BLaER1 treated with 17β-estradiol and CSF1 and Interleukin-3, amounts not matched to agents 10 nM and 100 nM (cell line): ENCODE measurements at regions not wholly inside any gene's neighbourhood (a gene's known extent, or its start where the extent isn't known, plus 50 kb on each side); places are given as distances from the start of the nearest gene placed in this dataset.
A peak's percentile ranks its signal among the peaks of the same experiment; 100 is the strongest.

Source experiments
- H3K27ac ChIP-seq, 11 experiments: shearing (Covaris generic); formaldehyde crosslinking; 2 replicates each; pipeline ENCODE4 v1.8.1; 2022
- H3K27me3 ChIP-seq, 11 experiments: shearing (Covaris generic); formaldehyde crosslinking; 2 replicates each; pipeline ENCODE4 v1.8.1; 2022
- H3K36me3 ChIP-seq, 11 experiments: shearing (Covaris generic); formaldehyde crosslinking; 2 replicates each; pipeline ENCODE4 v1.8.1; 2022
- H3K4me1 ChIP-seq, 10 experiments: shearing (Covaris generic); formaldehyde crosslinking; 2 replicates each; pipeline ENCODE4 v1.8.1; 2022
- H3K4me2 ChIP-seq, 11 experiments: shearing (Covaris generic); formaldehyde crosslinking; 2 replicates each; pipeline ENCODE4 v1.8.1; 2022
- H3K4me3 ChIP-seq, 10 experiments: shearing (Covaris generic); formaldehyde crosslinking; 2 replicates each; pipeline ENCODE4 v1.8.1; 2022
- H3K9ac ChIP-seq, 11 experiments: shearing (Covaris generic); formaldehyde crosslinking; 2 replicates each; pipeline ENCODE4 v1.8.1; 2022
- H3K9me3 ChIP-seq, 11 experiments: shearing (Covaris generic); formaldehyde crosslinking; replicated peaks in 1 of 11; 2 replicates each; pipeline ENCODE4 v1.8.1; 2022
- H4K20me1 ChIP-seq, 11 experiments: shearing (Covaris generic); formaldehyde crosslinking; 2 replicates each; pipeline ENCODE4 v1.8.1; 2022
- Cebpa-rat ChIP-seq, 11 experiments: shearing (Covaris generic); IDR thresholded peaks; 2 replicates each; pipeline ENCODE4 v1.8.1; 2022

- no peak for TF ChIP-seq Cebpa-rat (IDR thresholded peaks at IDR 0.05)
- no peak overlapping the region for H3K4me2 ChIP-seq
- peaks cover 9 to 26% (median 14%) of the 10 kb centered on the region in 10 experiments; a peak in 19 of 20 replicates for H3K4me1 ChIP-seq
- H3K27me3 ChIP-seq = no peaks in the 10 kb centered on the region
- peaks cover 0 to 38% (median 30%) of the 10 kb centered on the region in 11 experiments; a peak in 18 of 22 replicates for H3K9me3 ChIP-seq
- no peaks in the 10 kb centered on the region for H4K20me1 ChIP-seq
- H3K4me3 ChIP-seq = no peak overlapping the region
- no peak overlapping the region for H3K27ac ChIP-seq
- no peak overlapping the region for H3K9ac ChIP-seq
- H3K36me3 ChIP-seq = no peaks in the 10 kb centered on the region
Measured at GRCh38 chr3:177370246-177370822, 173.1 kb upstream of the TBL1XR1 start.

- H3K9ac ChIP-seq = no peak overlapping the region
- H3K27ac ChIP-seq = no peak overlapping the region
- H3K9me3 ChIP-seq = peaks cover 0 to 36% (median 24%) of the 10 kb centered on the region in 11 experiments; a peak in 19 of 22 replicates
- TF ChIP-seq Cebpa-rat (IDR thresholded peaks at IDR 0.05) = no peak
- no peak overlapping the region for H3K4me2 ChIP-seq
- H3K27me3 ChIP-seq = no peaks in the 10 kb centered on the region
- peaks cover 9 to 29% (median 14%) of the 10 kb centered on the region in 10 experiments; a peak in 19 of 20 replicates for H3K4me1 ChIP-seq
- no peak overlapping the region for H3K4me3 ChIP-seq
- no peaks in the 10 kb centered on the region for H4K20me1 ChIP-seq
- no peaks in the 10 kb centered on the region for H3K36me3 ChIP-seq
Measured at GRCh38 chr3:177371146-177371545, 173.9 kb upstream of the TBL1XR1 start.

- no peak for TF ChIP-seq Cebpa-rat (IDR thresholded peaks at IDR 0.05)
- no peak overlapping the region for H3K4me3 ChIP-seq
- H3K36me3 ChIP-seq = no peaks in the 10 kb centered on the region
- no peak overlapping the region for H3K4me2 ChIP-seq
- H3K27ac ChIP-seq = no peak overlapping the region
- H4K20me1 ChIP-seq = no peaks in the 10 kb centered on the region
- peaks cover 0 to 36% (median 25%) of the 10 kb centered on the region in 11 experiments; a peak in 17 of 22 replicates for H3K9me3 ChIP-seq
- H3K4me1 ChIP-seq = peaks cover 9 to 29% (median 14%) of the 10 kb centered on the region in 10 experiments; a peak in 19 of 20 replicates
- no peaks in the 10 kb centered on the region for H3K27me3 ChIP-seq
- H3K9ac ChIP-seq = no peak overlapping the region
Measured at GRCh38 chr3:177371888-177372287, 174.6 kb upstream of the TBL1XR1 start.

GRCh38 chr3:177374323-177374722 is 177.0 kb upstream of the TBL1XR1 start:
- H3K4me2 ChIP-seq = peak overlapping the region; percentile 4 to 73 (median 52); a peak in 20 of 22 replicates

GRCh38 chr3:177375316-177375715 is 178.0 kb upstream of the TBL1XR1 start:
- peaks cover 9 to 29% (median 14%) of the 10 kb centered on the region in 10 experiments; a peak in 19 of 20 replicates for H3K4me1 ChIP-seq
- TF ChIP-seq Cebpa-rat (IDR thresholded peaks at IDR 0.05) = no peak
- H3K4me3 ChIP-seq = no peak overlapping the region
- no peaks in the 10 kb centered on the region for H3K27me3 ChIP-seq
- no peak overlapping the region for H3K9ac ChIP-seq
- peak overlapping the region in 4 of 11 experiments; percentile 53 to 73 (median 56); a peak in 6 of 22 replicates for H3K4me2 ChIP-seq
- peaks cover 0 to 48% (median 35%) of the 10 kb centered on the region in 11 experiments; a peak in 20 of 22 replicates for H3K9me3 ChIP-seq
- no peak overlapping the region for H3K27ac ChIP-seq
- no peaks in the 10 kb centered on the region for H4K20me1 ChIP-seq
- no peaks in the 10 kb centered on the region for H3K36me3 ChIP-seq

More at GRCh38 chr3:177374323-177374722, 177.0 kb upstream of the TBL1XR1 start:
- Histone ChIP-seq H3K27me3 (no peaks in the 10 kb centered on the region), H3K9ac (peak overlapping the region in 4 of 11 experiments; percentile 3 to 51 (median 17); a peak in 3 of 22 replicates), H3K36me3 (no peaks in the 10 kb centered on the region), H3K9me3 (peaks cover 0 to 38% (median 26%) of the 10 kb centered on the region in 11 experiments; a peak in 15 of 22 replicates), H3K27ac (peak overlapping the region in 2 of 11 experiments; percentile 4 to 20; a peak in 3 of 22 replicates), H3K4me1 (peaks cover 9 to 29% (median 14%) of the 10 kb centered on the region in 10 experiments; a peak in 19 of 20 replicates), H3K4me3 (no peak overlapping the region), H4K20me1 (no peaks in the 10 kb centered on the region)
- TF ChIP-seq Cebpa-rat (IDR thresholded peaks at IDR 0.05) = no peak

- no peak overlapping the region for H3K27ac ChIP-seq
- H3K9me3 ChIP-seq = peaks cover 8 to 56% (median 44%) of the 10 kb centered on the region in 11 experiments
- no peaks in the 10 kb centered on the region for H3K36me3 ChIP-seq
- no peaks in the 10 kb centered on the region for H3K27me3 ChIP-seq
- H3K4me1 ChIP-seq = peaks cover 9 to 25% (median 14%) of the 10 kb centered on the region in 10 experiments; a peak in 19 of 20 replicates
- TF ChIP-seq Cebpa-rat (IDR thresholded peaks at IDR 0.05) = no peak
- H4K20me1 ChIP-seq = no peaks in the 10 kb centered on the region
- no peak overlapping the region for H3K4me2 ChIP-seq
- H3K4me3 ChIP-seq = no peak overlapping the region
- no peak overlapping the region for H3K9ac ChIP-seq
Measured at GRCh38 chr3:177377166-177377565, 179.9 kb upstream of the TBL1XR1 start.

- H3K9ac ChIP-seq = no peak overlapping the region
- no peak overlapping the region for H3K27ac ChIP-seq
- peaks cover 8 to 61% (median 44%) of the 10 kb centered on the region in 11 experiments for H3K9me3 ChIP-seq
- no peak overlapping the region for H3K4me2 ChIP-seq
- no peak overlapping the region for H3K4me3 ChIP-seq
- no peak for TF ChIP-seq Cebpa-rat (IDR thresholded peaks at IDR 0.05)
- H3K27me3 ChIP-seq = no peaks in the 10 kb centered on the region
- H3K36me3 ChIP-seq = no peaks in the 10 kb centered on the region
- peaks cover 9 to 23% (median 14%) of the 10 kb centered on the region in 10 experiments; a peak in 19 of 20 replicates for H3K4me1 ChIP-seq
- no peaks in the 10 kb centered on the region for H4K20me1 ChIP-seq
Measured at GRCh38 chr3:177378168-177378567, 180.9 kb upstream of the TBL1XR1 start.

GRCh38 chr3:177379045-177379444 is 181.8 kb upstream of the TBL1XR1 start:
- H3K4me1 ChIP-seq = peaks cover 8 to 16% (median 12%) of the 10 kb centered on the region in 10 experiments; a peak in 19 of 20 replicates
- H3K9me3 ChIP-seq = peaks cover 8 to 70% (median 47%) of the 10 kb centered on the region in 11 experiments
- H3K36me3 ChIP-seq = no peaks in the 10 kb centered on the region
- no peak overlapping the region for H3K4me3 ChIP-seq
- no peak for TF ChIP-seq Cebpa-rat (IDR thresholded peaks at IDR 0.05)
- H3K27ac ChIP-seq = no peak overlapping the region
- H3K9ac ChIP-seq = no peak overlapping the region
- no peak overlapping the region for H3K4me2 ChIP-seq
- no peaks in the 10 kb centered on the region for H4K20me1 ChIP-seq
- no peaks in the 10 kb centered on the region for H3K27me3 ChIP-seq

- no peak overlapping the region for H3K4me2 ChIP-seq
- H3K36me3 ChIP-seq = no peaks in the 10 kb centered on the region
- H4K20me1 ChIP-seq = no peaks in the 10 kb centered on the region
- no peak overlapping the region for H3K4me3 ChIP-seq
- H3K9me3 ChIP-seq = peaks cover 8 to 66% (median 45%) of the 10 kb centered on the region in 11 experiments
- H3K27ac ChIP-seq = no peak overlapping the region
- TF ChIP-seq Cebpa-rat (IDR thresholded peaks at IDR 0.05) = no peak
- no peaks in the 10 kb centered on the region for H3K27me3 ChIP-seq
- H3K4me1 ChIP-seq = peaks cover 0 to 6% (median 0%) of the 10 kb centered on the region in 10 experiments; a peak in 3 of 20 replicates
- H3K9ac ChIP-seq = no peak overlapping the region
Measured at GRCh38 chr3:177381070-177381469, 183.8 kb upstream of the TBL1XR1 start.
